IMR-90 (cell line): ENCODE measurements at regions not wholly inside any gene's neighbourhood (a gene's known extent, or its start where the extent isn't known, plus 50 kb on each side); places are given as distances from the start of the nearest gene placed in this dataset.

Source experiments
- ATAC-seq: fragments of 200-7000 bp; cut with Tn5 transposase; 2 replicates; pipeline ENCODE4 v1.9.1; 2020; ENCODE audit warnings: low read depth, mild to moderate bottlenecking, moderate library complexity
- BruUV-seq: library from RNA; stranded (reverse); fragments of 400-500 nt; replicated peaks from 2 replicates; lab custom pipeline; 2021; lab: Mats Ljungman, UMichigan
- CTCF ChIA-PET: fragments of 300-600 bp; formaldehyde crosslinking; extraction: SDS; loops from one replicate; lab custom pipeline; 2021; ENCODE audit warnings: antibody characterized with exemption; lab: Yijun Ruan, JAX
- POLR2A ChIA-PET: fragments of 300-600 bp; sonication (Branson Sonifier 250); formaldehyde crosslinking; loops from one replicate; lab custom pipeline; 2022; ENCODE audit warnings: antibody characterized with exemption; ENCODE audit not compliant: unreplicated experiment; lab: Charles Lee
- DNase-seq: peaks from one replicate; pipeline ENCODE4 v3.0.0; 2013
- H2AFZ ChIP-seq: replicated peaks from 2 replicates; pipeline ENCODE3; 2013; ENCODE audit warnings: low read length, mild to moderate bottlenecking; ENCODE audit not compliant: poor library complexity
- H2AK5ac ChIP-seq: 2 replicates; pipeline ENCODE4 v1.6.1; 2013; ENCODE audit warnings: low read depth, low read length, inconsistent platforms
- H2AK9ac ChIP-seq: replicated peaks from 2 replicates; pipeline ENCODE3; 2013; ENCODE audit warnings: mild to moderate bottlenecking, low read depth, low read length, moderate library complexity; ENCODE audit not compliant: poor library complexity
- H2BK120ac ChIP-seq: 2 replicates; pipeline ENCODE4 v1.6.1; 2013; ENCODE audit warnings: low read depth, low read length, inconsistent platforms
- H2BK15ac ChIP-seq: 3 replicates; pipeline ENCODE4 v1.6.1; 2013; ENCODE audit warnings: low read depth, low read length, inconsistent platforms
- H2BK20ac ChIP-seq: 2 replicates; pipeline ENCODE4 v1.6.1; 2013; ENCODE audit warnings: low read depth, mild to moderate bottlenecking, inconsistent platforms, low read length, moderate library complexity
- H2BK5ac ChIP-seq: 2 replicates; pipeline ENCODE4 v1.6.1; 2013; ENCODE audit warnings: mild to moderate bottlenecking, low read depth, low read length, inconsistent platforms; ENCODE audit not compliant: poor library complexity, severe bottlenecking
- H3K14ac ChIP-seq: replicated peaks from 2 replicates; pipeline ENCODE4 v1.6.1; 2013; ENCODE audit warnings: low read depth, low read length, inconsistent platforms
- H3K18ac ChIP-seq: 2 replicates; pipeline ENCODE4 v1.6.1; 2013; ENCODE audit warnings: low read depth, low read length, control low read depth
- H3K23ac ChIP-seq: 2 replicates; pipeline ENCODE4 v1.6.1; 2013; ENCODE audit warnings: low read depth, low read length, inconsistent platforms
- H3K27ac ChIP-seq: 2 replicates; pipeline ENCODE4 v1.5.1; 2013; ENCODE audit warnings: mild to moderate bottlenecking, control low read depth, low read length; ENCODE audit not compliant: insufficient read depth
- H3K27me3 ChIP-seq: 2 replicates; pipeline ENCODE4 v1.6.1; 2013; ENCODE audit warnings: low read length; ENCODE audit not compliant: control insufficient read depth, insufficient read depth
- H3K36me3 ChIP-seq: 2 replicates; pipeline ENCODE4 v1.6.1; 2013; ENCODE audit warnings: low read length, mixed read lengths; ENCODE audit not compliant: control insufficient read depth, insufficient read depth
- H3K4ac ChIP-seq: 2 replicates; pipeline ENCODE4 v1.6.1; 2013; ENCODE audit warnings: low read depth, low read length, inconsistent platforms
- H3K4me1 ChIP-seq: 2 replicates; pipeline ENCODE4 v1.6.1; 2013; ENCODE audit warnings: low read length, mixed read lengths; ENCODE audit not compliant: control insufficient read depth, insufficient read depth
- H3K4me2 ChIP-seq: 2 replicates; pipeline ENCODE4 v1.6.1; 2013; ENCODE audit warnings: low read depth, mild to moderate bottlenecking, control low read depth, low read length, moderate library complexity
- H3K4me3 ChIP-seq: 2 replicates; pipeline ENCODE4 v1.5.1; 2013; ENCODE audit warnings: low read depth, mild to moderate bottlenecking, control low read depth, low read length, moderate library complexity; ENCODE audit not compliant: insufficient read depth
- H3K56ac ChIP-seq: 2 replicates; pipeline ENCODE4 v1.6.1; 2013; ENCODE audit warnings: low read length, inconsistent platforms; ENCODE audit not compliant: insufficient read depth; ENCODE audit errors: extremely low read depth
- H3K79me1 ChIP-seq, 2 experiments: 2 replicates each; pipeline ENCODE4 v1.6.1; 2013; ENCODE audit warnings: low read length in 2 of 2, inconsistent platforms in 1 of 2, low read depth in 1 of 2
- H3K9ac ChIP-seq: 2 replicates; pipeline ENCODE4 v1.6.1; 2013; ENCODE audit warnings: low read depth, low read length, control low read depth
- H3K9me1 ChIP-seq: 2 replicates; pipeline ENCODE4 v1.6.1; 2013; ENCODE audit warnings: low read length, inconsistent platforms; ENCODE audit not compliant: insufficient read depth
- H3K9me3 ChIP-seq: 2 replicates; pipeline ENCODE4 v1.6.1; 2013; ENCODE audit warnings: low read length; ENCODE audit not compliant: control insufficient read depth, insufficient read depth
- H4K20me1 ChIP-seq: 2 replicates; pipeline ENCODE4 v1.6.1; 2013; ENCODE audit warnings: low read length, inconsistent platforms; ENCODE audit not compliant: insufficient read depth
- H4K5ac ChIP-seq: 2 replicates; pipeline ENCODE4 v1.6.1; 2013; ENCODE audit warnings: mild to moderate bottlenecking, low read depth, low read length, control low read depth
- H4K8ac ChIP-seq, 2 experiments: 2 replicates each; pipeline ENCODE4 v1.6.1; 2013; ENCODE audit warnings: low read depth in 2 of 2, low read length in 2 of 2, control low read depth in 1 of 2, inconsistent platforms in 1 of 2
- H4K91ac ChIP-seq: 2 replicates; pipeline ENCODE4 v1.6.1; 2013; ENCODE audit warnings: low read depth, low read length, inconsistent platforms; ENCODE audit not compliant: insufficient read depth
- BHLHE40 ChIP-seq: fragments of 150-350 bp; IDR thresholded peaks from 2 replicates; pipeline ENCODE4 v1.6.1; 2016; ENCODE audit warnings: mild to moderate bottlenecking, low read depth, low read length
- CEBPB ChIP-seq: IDR thresholded peaks from 2 replicates; pipeline ENCODE4 v1.6.1; 2012; ENCODE audit warnings: low read depth, low read length, improper control_type of control experiment
- CHD1 ChIP-seq: IDR thresholded peaks from 2 replicates; pipeline ENCODE4 v1.6.1; 2012; ENCODE audit warnings: low read depth, low read length, improper control_type of control experiment
- MAZ ChIP-seq: IDR thresholded peaks from 2 replicates; pipeline ENCODE4 v1.6.1; 2012; ENCODE audit warnings: low read depth, mild to moderate bottlenecking, low read length, improper control_type of control experiment, moderate library complexity, borderline replicate concordance
- RFX5 ChIP-seq: IDR thresholded peaks from 2 replicates; pipeline ENCODE4 v1.8.0; 2012; ENCODE audit warnings: low read depth, mild to moderate bottlenecking, low read length, moderate library complexity
- dilution Hi-C: fragments of 300-500 bp; cut with HindIII; formaldehyde crosslinking; loops from one replicate; pipeline ENCODE4 v1.14.3; 2018; ENCODE audit warnings: low sequenced_read_pairs; ENCODE audit not compliant: unreplicated experiment
- in situ Hi-C: fragments of 300-500 bp; cut with MboI; formaldehyde crosslinking; loops from 3 replicates; pipeline ENCODE4 v1.14.3; 2019; ENCODE audit warnings: low sequenced_read_pairs, inconsistent platforms, mixed read lengths
- intact Hi-C: fragments of 100-400 bp; cut with micrococcal nuclease; formaldehyde crosslinking; loops from 2 replicates; pipeline ENCODE4 v1.10.0; 2022

DNA sequence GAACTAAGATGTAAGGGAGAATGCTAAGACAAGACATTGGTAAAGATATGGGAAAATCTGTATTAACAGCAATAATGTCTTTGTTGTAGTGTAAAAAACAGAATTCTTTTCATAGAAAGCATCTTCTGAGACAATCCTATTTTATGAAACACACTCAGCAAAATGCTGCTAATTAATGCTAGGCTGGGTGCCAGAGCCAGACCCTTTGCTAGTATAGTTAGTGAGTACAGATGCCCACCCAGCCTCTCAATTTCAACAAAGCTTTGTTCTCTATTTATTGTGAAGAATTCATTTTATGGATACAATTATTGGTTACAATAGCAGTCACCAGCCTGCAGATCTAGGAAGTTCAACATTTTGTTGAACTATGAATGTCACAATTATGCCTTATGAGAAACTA, 131.0 kb downstream of the SEM1 start:
- H3K36me3 ChIP-seq, result no peaks in the 10 kb centered on the region
- DNase-seq, result no peak
- no peak overlapping the region for H3K4ac ChIP-seq
- no peak overlapping the region for H3K9ac ChIP-seq
- H3K4me1 ChIP-seq, result no peaks in the 10 kb centered on the region
- no peak overlapping the region for H3K4me2 ChIP-seq
- intact Hi-C loops, result no loop called here
- no peak overlapping the region for H3K23ac ChIP-seq
- H3K27ac ChIP-seq, result no peak overlapping the region
- no peaks in the 10 kb centered on the region for H3K79me1 ChIP-seq
- dilution Hi-C loops, result no loop called here
- H2BK5ac ChIP-seq, result no peak overlapping the region
- no peak overlapping the region for H4K8ac ChIP-seq
- H3K14ac ChIP-seq, result no peak overlapping the region
- H2AFZ ChIP-seq, result no peak overlapping the region
- no peak overlapping the region for H3K56ac ChIP-seq
- in situ Hi-C loops, result no loop called here
- no peak overlapping the region for H2BK15ac ChIP-seq
- H3K9me1 ChIP-seq, result no peaks in the 10 kb centered on the region
- no peak overlapping the region for H2BK20ac ChIP-seq
- BruUV-seq, result no TSS peak
- H4K20me1 ChIP-seq, result no peaks in the 10 kb centered on the region
- H3K4me3 ChIP-seq, result no peak overlapping the region
- H2AK5ac ChIP-seq, result no peak overlapping the region
- TF ChIP-seq MAZ (no peak), CHD1 (no peak), CEBPB (no peak), RFX5 (no peak), BHLHE40 (no peak)
- POLR2A ChIA-PET, result no interaction called here
- ATAC-seq, result no peak
- H3K9me3 ChIP-seq, result no peaks in the 10 kb centered on the region
- H4K91ac ChIP-seq, result no peak overlapping the region
- H2AK9ac ChIP-seq, result no peak overlapping the region
- CTCF ChIA-PET, result no interaction called here
- no peaks in the 10 kb centered on the region for H3K27me3 ChIP-seq
- H4K5ac ChIP-seq, result no peak overlapping the region
- no peak overlapping the region for H3K18ac ChIP-seq
- no peak overlapping the region for H2BK120ac ChIP-seq
